GM12891 (cell line): ENCODE measurements at regions not wholly inside any gene's neighbourhood (a gene's known extent, or its start where the extent isn't known, plus 50 kb on each side); places are given as distances from the start of the nearest gene placed in this dataset.

Experiments
- POLR2AphosphoS5 ChIP-seq: IDR thresholded peaks from 2 replicates; pipeline ENCODE4 v1.6.1; 2011; ENCODE audit warnings: low read depth, low read length, control low read depth
- TAF1 ChIP-seq: IDR thresholded peaks from 2 replicates; pipeline ENCODE4 v1.6.1; 2011; ENCODE audit warnings: low read depth, low read length, control low read depth

- TF ChIP-seq TAF1 (no peak), POLR2AphosphoS5 (no peak)
These were observed 422.6 kb upstream of the GRIA1 start for GRCh38 chr5:153067869-153068268.
